ENCODE measurements at regions not wholly inside any gene's neighbourhood (a gene's known extent, or its start where the extent isn't known, plus 50 kb on each side); places are given as distances from the start of the nearest gene placed in this dataset.

DNA sequence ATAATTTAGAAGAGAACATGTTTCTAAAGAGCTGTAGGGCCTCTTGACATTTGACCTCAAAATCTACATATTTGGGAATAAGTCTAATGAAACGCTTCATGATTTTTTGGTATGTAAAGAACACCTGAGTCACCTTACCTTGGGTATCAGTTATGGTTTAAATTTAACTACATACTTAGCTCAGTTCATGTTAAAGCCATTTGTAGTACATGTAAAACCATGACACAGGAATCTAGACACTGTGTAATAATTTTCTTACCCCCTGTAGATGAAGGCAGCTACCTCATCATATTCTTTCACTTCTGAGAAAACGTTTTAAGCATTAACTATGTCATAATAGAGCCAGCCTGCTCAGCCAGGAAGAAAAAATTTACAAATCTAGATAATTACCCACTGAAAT lies 105.8 kb upstream of the CPNE8 start:
- TF ChIP-seq CTCF (IDR thresholded peaks at IDR 0.05) = no peak
- TF ChIP-seq YY1 (IDR thresholded peaks at IDR 0.05; ENCODE audit: low read depth) = no peak
- TF ChIP-seq NRF1 (IDR thresholded peaks at IDR 0.05; ENCODE audit: low read depth, low read length) = no peak
- TF ChIP-seq FOXJ3 (CRISPR knock-in tag; IDR thresholded peaks at IDR 0.05) = no peak
- TF ChIP-seq TCF12 (IDR thresholded peaks at IDR 0.05) = no peak
- TF ChIP-seq FOSL2 (IDR thresholded peaks at IDR 0.05; ENCODE audit: borderline replicate concordance, low read depth) = no peak
- no peak for TF ChIP-seq NFIC (IDR thresholded peaks at IDR 0.05; ENCODE audit: borderline replicate concordance)
- no peak for TF ChIP-seq EZH2phosphoT487 (IDR thresholded peaks at IDR 0.05; ENCODE audit: borderline replicate concordance, low read depth)
- TF ChIP-seq POLR2AphosphoS5 (IDR thresholded peaks at IDR 0.05; ENCODE audit: low read depth, low read length) = no peak
- TF ChIP-seq, protein P1, sequence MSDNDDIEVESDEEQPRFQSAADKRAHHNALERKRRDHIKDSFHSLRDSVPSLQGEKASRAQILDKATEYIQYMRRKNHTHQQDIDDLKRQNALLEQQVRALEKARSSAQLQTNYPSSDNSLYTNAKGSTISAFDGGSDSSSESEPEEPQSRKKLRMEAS (IDR thresholded peaks at IDR 0.05; ENCODE audit: low read depth) = no peak
- TF ChIP-seq CHD2 (IDR thresholded peaks at IDR 0.05; ENCODE audit: low read length, partially characterized antibody) = no peak
- TF ChIP-seq USF1 (IDR thresholded peaks at IDR 0.05; ENCODE audit: borderline replicate concordance, low read depth) = no peak

Data from SK-N-SH (cell line).